Muscle of leg (tissue), 3 donors: ENCODE measurements at regions not wholly inside any gene's neighbourhood (a gene's known extent, or its start where the extent isn't known, plus 50 kb on each side); places are given as distances from the start of the nearest gene placed in this dataset.

Experiments used
- DNase-seq: peaks from one replicate; pipeline ENCODE4 v3.0.0; 2013
- H3K27ac ChIP-seq: one replicate; pipeline ENCODE4 v1.5.1; 2013; ENCODE audit warnings: mild to moderate bottlenecking, low read length, control low read depth
- H3K27me3 ChIP-seq: one replicate; pipeline ENCODE4 v1.6.1; 2013; ENCODE audit warnings: low read length; ENCODE audit not compliant: control insufficient read depth, insufficient read depth
- H3K36me3 ChIP-seq: one replicate; pipeline ENCODE4 v1.6.1; 2013; ENCODE audit warnings: low read length; ENCODE audit not compliant: control insufficient read depth, insufficient read depth
- H3K4me1 ChIP-seq: one replicate; pipeline ENCODE4 v1.6.1; 2013; ENCODE audit warnings: low read length; ENCODE audit not compliant: control insufficient read depth, insufficient read depth
- H3K4me3 ChIP-seq: one replicate; pipeline ENCODE4 v1.5.1; 2013; ENCODE audit warnings: low read length, control low read depth
- H3K9me3 ChIP-seq: replicated peaks from 2 replicates; pipeline ENCODE4 v1.6.1; 2013; ENCODE audit warnings: low read depth, low read length; ENCODE audit not compliant: control insufficient read depth
- WGBS: methylation state at CpG from one replicate; pipeline ENCODE4 v1.1.5; 2013; ENCODE audit warnings: missing lambda C conversion rate; ENCODE audit not compliant: insufficient coverage; 5-methylcytosine and 5-hydroxymethylcytosine counted together

GRCh38 chr10:28922861-28923260, 245.5 kb downstream of the BAMBI start:
- 73% methylated on average over 2 of the region's 2 CpGs for WGBS

GRCh38 chr10:28924717-28925116, 247.4 kb downstream of the BAMBI start:
- Histone ChIP-seq H3K4me3 (no peak overlapping the region), H3K9me3 (no peaks in the 10 kb centered on the region), H3K4me1 (peaks cover 5% of the 10 kb centered on the region), H3K36me3 (no peaks in the 10 kb centered on the region), H3K27ac (no peak overlapping the region), H3K27me3 (peaks cover 13% of the 10 kb centered on the region)
- no peak for DNase-seq
- 37% methylated on average over 5 of the region's 10 CpGs for WGBS

More at GRCh38 chr10:28922861-28923260, 245.5 kb downstream of the BAMBI start:
- no peak for DNase-seq
- Histone ChIP-seq H3K36me3 (no peaks in the 10 kb centered on the region), H3K27me3 (peaks cover 13% of the 10 kb centered on the region), H3K4me3 (no peak overlapping the region), H3K4me1 (peaks cover 5% of the 10 kb centered on the region), H3K9me3 (no peaks in the 10 kb centered on the region), H3K27ac (no peak overlapping the region)

GRCh38 chr10:28925121-28925663, 247.9 kb downstream of the BAMBI start:
- Histone ChIP-seq H3K36me3 (no peaks in the 10 kb centered on the region), H3K9me3 (no peaks in the 10 kb centered on the region), H3K4me1 (peaks cover 5% of the 10 kb centered on the region), H3K4me3 (no peak overlapping the region), H3K27ac (no peak overlapping the region), H3K27me3 (peaks cover 13% of the 10 kb centered on the region)
- 8% methylated on average over 32 of the region's 32 CpGs for WGBS
- DNase-seq = peak; percentile 45

- DNase-seq = no peak
- Histone ChIP-seq H3K27ac (no peak overlapping the region), H3K4me3 (no peak overlapping the region), H3K9me3 (no peaks in the 10 kb centered on the region), H3K4me1 (peaks cover 5% of the 10 kb centered on the region), H3K36me3 (no peaks in the 10 kb centered on the region), H3K27me3 (peaks cover 12% of the 10 kb centered on the region)
- 89% methylated on average over 2 of the region's 3 CpGs for WGBS
These were observed 249.6 kb downstream of the BAMBI start for GRCh38 chr10:28926932-28927331.

GRCh38 chr10:28928484-28928883, 251.2 kb downstream of the BAMBI start:
- no CpG with 5 or more reads among the region's 2 CpGs for WGBS
- no peak overlapping the region for H3K4me3 ChIP-seq
- H3K9me3 ChIP-seq = no peaks in the 10 kb centered on the region
- H3K36me3 ChIP-seq = no peaks in the 10 kb centered on the region
- DNase-seq = no peak
- no peak overlapping the region for H3K27ac ChIP-seq
- H3K4me1 ChIP-seq = peaks cover 5% of the 10 kb centered on the region
- H3K27me3 ChIP-seq = peaks cover 12% of the 10 kb centered on the region

- Histone ChIP-seq H3K4me3 (no peak overlapping the region), H3K9me3 (no peaks in the 10 kb centered on the region), H3K36me3 (no peaks in the 10 kb centered on the region), H3K27ac (no peak overlapping the region), H3K27me3 (peaks cover 6% of the 10 kb centered on the region), H3K4me1 (peaks cover 4% of the 10 kb centered on the region)
- no peak for DNase-seq
- no CpG with 5 or more reads among the region's 3 CpGs for WGBS
These were observed 252.6 kb downstream of the BAMBI start for GRCh38 chr10:28929942-28930341.

GRCh38 chr10:28930514-28931495, 253.5 kb downstream of the BAMBI start:
- no peak for DNase-seq
- Histone ChIP-seq H3K36me3 (no peaks in the 10 kb centered on the region), H3K4me1 (no peaks in the 10 kb centered on the region), H3K27me3 (no peaks in the 10 kb centered on the region), H3K4me3 (no peak overlapping the region), H3K27ac (no peak overlapping the region), H3K9me3 (no peaks in the 10 kb centered on the region)
- WGBS = no CpG with 5 or more reads among the region's 5 CpGs

- no peak overlapping the region for H3K27ac ChIP-seq
- no peaks in the 10 kb centered on the region for H3K9me3 ChIP-seq
- H3K36me3 ChIP-seq = no peaks in the 10 kb centered on the region
- peaks cover 3% of the 10 kb centered on the region for H3K4me1 ChIP-seq
- no CpG with 5 or more reads among the region's 2 CpGs for WGBS
- DNase-seq = no peak
- H3K27me3 ChIP-seq = peaks cover 2% of the 10 kb centered on the region
- no peak overlapping the region for H3K4me3 ChIP-seq
These were observed 257.7 kb downstream of the BAMBI start for GRCh38 chr10:28935061-28935460.

- 100% methylated on average over 1 of the region's 7 CpGs for WGBS
- Histone ChIP-seq H3K27me3 (peaks cover 2% of the 10 kb centered on the region), H3K9me3 (no peaks in the 10 kb centered on the region), H3K36me3 (no peaks in the 10 kb centered on the region), H3K4me1 (peaks cover 3% of the 10 kb centered on the region), H3K27ac (no peak overlapping the region), H3K4me3 (no peak overlapping the region)
- no peak for DNase-seq
These were observed 260.6 kb downstream of the BAMBI start for GRCh38 chr10:28937959-28938358.

GRCh38 chr10:28938745-28939144, 261.4 kb downstream of the BAMBI start:
- Histone ChIP-seq H3K4me1 (peaks cover 3% of the 10 kb centered on the region), H3K27ac (no peak overlapping the region), H3K36me3 (no peaks in the 10 kb centered on the region), H3K4me3 (no peak overlapping the region), H3K27me3 (peaks cover 2% of the 10 kb centered on the region), H3K9me3 (no peaks in the 10 kb centered on the region)
- peak; percentile 25 for DNase-seq
- WGBS = no CpG with 5 or more reads among the region's 1 CpG
